ENCODE measurements at regions not wholly inside any gene's neighbourhood (a gene's known extent, or its start where the extent isn't known, plus 50 kb on each side); places are given as distances from the start of the nearest gene placed in this dataset.

DNA sequence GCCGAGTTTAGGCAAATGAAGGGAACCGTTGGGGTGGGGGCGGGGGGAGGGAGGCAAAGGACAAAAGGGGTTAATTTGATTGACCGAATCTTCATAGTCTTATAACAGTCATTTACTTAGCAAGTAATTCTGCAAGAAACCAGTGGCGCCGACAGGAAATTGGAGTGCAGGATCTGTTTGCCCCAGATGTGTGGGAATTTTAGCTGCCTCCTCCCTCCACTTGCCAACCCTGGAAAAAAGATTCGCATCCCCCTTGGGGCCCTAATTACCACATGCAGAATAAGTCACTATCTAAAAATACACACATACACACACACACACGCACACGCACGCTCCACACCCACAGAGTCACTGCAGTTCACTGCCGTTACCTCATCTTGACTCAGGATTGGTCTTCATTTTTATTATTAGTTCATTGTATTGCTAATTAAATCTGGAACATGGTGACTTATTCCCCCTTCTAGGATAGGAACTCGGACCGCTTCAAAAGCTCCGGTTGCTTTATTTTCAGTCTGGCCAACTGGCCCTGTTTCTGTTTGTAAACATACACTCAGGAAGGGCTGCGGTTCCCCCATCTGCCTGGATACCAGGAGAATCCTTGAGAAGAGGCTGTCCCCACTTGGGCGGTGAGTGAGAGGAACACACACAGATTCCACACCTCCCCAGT lies 241.6 kb upstream of the SALL1 start:
- DNase-seq (ENCODE audit: low read depth in 2 of 2): no peak

DNA sequence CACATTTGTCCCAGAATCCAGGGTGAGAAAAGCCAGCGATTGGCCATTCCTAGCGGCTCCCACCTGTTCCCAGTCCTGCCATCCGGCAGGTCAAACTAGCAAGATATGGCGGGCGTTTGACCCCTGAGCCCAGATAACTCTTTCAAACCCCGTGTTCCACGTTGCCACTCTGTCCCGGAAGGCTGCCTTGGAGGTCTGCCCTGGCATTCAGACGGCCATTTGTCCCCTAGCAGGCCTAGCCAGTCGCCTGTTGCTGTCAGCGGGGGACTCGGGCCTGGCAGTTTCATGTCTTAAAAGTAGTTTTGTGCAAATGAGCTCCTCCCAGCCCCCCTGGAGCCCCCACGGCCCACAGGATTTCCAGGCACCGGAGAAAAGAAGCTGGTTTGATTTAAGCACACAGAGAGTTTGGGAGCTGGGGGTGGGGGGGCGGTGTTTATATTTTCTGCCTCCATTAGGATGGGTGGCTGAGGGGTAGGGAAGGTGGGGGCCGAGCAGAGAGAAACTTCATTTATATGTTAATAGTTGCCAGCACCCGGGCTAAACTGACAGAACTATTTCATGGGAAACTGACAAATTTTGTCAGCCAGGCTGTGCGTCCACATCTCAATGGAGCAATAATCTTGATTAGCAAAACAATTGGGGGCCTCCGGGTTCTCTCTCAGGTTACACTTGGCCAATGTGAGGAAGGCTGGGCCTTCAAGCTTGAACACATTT lies 240.9 kb upstream of the SALL1 start:
- no peak for DNase-seq (ENCODE audit: low read depth in 2 of 2)

- no peak for DNase-seq (ENCODE audit: low read depth in 2 of 2)
Observed at GRCh38 chr16:51390877-51391276, 239.8 kb upstream of the SALL1 start.

DNA sequence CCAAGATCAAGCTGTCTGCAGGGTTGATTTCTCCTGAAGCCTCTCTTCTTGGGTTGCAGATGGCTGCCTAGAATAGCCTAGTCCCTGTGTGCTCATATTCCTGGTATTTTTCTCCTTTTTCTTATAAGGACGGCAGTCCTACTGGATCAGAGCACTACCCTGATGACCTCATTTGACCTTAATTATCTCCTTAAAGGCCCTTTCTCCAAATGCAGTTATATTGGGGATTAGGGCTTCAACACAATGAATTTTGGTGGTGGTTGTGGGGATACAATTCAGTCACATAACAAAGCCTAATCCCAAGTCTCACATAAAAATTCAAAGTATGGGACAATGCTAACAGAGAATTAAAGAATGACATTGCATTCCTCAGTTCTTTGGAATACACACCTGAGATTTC lies 238.8 kb upstream of the SALL1 start:
- DNase-seq (ENCODE audit: low read depth in 2 of 2): no peak

- no peak for DNase-seq (ENCODE audit: low read depth in 2 of 2)
Observed at GRCh38 chr16:51388516-51388951, 237.5 kb upstream of the SALL1 start.

GRCh38 chr16:51383909-51384308 lies 232.8 kb upstream of the SALL1 start:
- no peak for DNase-seq (ENCODE audit: low read depth in 2 of 2)

- no peak for DNase-seq (ENCODE audit: low read depth in 2 of 2)
Observed at GRCh38 chr16:51382940-51383339, 231.9 kb upstream of the SALL1 start.

- no peak for DNase-seq (ENCODE audit: low read depth in 2 of 2)
Observed at GRCh38 chr16:51382211-51382610, 231.1 kb upstream of the SALL1 start.

DNA sequence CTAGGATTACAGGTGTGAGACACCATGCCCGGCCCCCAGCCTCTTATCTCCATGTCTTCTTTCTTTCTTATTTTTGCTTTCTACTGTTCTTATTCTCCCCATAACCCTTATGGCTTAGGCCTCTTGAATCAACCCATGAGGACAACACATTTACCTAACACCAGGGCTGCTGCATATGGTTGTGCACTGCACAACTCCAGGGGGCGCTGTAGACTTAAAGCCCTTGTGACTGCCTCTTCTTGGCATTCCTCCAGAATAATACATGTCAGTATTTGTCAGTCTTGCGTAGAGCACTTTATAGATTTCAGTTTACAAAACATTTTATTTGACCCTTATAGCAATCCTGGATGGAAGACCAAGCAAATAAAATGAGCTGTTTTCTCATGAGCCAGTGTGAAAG lies 225.0 kb upstream of the SALL1 start:
- no peak for DNase-seq (ENCODE audit: low read depth in 2 of 2)

DNA sequence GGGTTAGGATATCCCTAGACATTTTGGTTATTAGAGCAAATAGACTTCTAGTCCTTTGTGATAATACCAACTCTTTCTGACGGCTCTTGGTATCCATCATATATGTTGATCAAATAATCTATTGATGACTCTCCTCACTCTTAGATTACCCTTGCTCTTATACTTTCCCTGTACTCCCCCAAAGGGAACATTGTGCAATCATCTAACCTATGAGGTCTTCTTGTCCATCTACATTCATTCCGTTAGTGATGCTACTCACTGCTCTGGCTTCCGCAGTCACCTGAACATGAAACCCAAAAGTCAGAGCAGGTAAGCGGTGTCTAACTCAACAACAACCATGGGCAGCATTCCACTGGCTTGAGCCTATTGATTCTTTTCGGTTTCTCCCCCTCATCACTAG lies 223.7 kb upstream of the SALL1 start:
- DNase-seq (ENCODE audit: low read depth in 2 of 2): no peak

DNA sequence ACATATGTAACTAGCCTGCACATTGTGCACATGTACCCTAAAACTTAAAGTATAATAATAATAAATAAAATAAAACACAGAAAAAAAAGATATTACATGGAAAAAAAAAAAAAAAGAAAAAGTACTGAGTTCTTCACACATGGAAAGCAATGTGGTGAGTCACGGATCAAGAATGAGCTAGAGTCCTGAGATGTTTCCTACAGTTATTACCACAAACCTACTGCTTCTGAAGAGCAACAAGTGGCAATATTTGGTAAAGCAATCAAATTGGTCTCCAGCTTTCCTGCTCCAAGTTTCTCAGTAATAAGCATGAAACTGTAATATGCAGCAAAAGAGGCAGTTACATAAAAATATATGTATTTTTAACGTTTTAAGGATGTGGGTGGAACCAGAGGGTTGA lies 223.3 kb upstream of the SALL1 start:
- no peak for DNase-seq (ENCODE audit: low read depth in 2 of 2)

DNA sequence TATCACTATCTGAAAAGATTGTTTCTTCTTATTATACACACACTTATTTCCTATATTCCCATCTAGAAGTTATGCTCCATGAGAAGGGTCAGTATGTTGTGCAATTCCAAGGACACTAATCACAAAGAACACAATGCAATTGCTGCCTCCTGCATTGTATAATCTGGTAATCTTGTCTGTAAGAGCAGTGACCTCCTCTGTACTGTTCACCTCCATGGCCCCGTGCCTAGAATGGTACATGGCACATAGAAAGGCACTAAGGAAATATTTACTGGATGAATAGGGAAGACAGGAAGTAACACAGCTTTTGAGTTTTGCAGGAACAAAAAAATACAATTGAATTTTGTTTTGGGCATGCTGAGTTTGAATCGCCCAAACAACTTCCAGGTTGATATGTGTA lies 214.6 kb upstream of the SALL1 start:
- no peak for DNase-seq (ENCODE audit: low read depth in 2 of 2)

DNA sequence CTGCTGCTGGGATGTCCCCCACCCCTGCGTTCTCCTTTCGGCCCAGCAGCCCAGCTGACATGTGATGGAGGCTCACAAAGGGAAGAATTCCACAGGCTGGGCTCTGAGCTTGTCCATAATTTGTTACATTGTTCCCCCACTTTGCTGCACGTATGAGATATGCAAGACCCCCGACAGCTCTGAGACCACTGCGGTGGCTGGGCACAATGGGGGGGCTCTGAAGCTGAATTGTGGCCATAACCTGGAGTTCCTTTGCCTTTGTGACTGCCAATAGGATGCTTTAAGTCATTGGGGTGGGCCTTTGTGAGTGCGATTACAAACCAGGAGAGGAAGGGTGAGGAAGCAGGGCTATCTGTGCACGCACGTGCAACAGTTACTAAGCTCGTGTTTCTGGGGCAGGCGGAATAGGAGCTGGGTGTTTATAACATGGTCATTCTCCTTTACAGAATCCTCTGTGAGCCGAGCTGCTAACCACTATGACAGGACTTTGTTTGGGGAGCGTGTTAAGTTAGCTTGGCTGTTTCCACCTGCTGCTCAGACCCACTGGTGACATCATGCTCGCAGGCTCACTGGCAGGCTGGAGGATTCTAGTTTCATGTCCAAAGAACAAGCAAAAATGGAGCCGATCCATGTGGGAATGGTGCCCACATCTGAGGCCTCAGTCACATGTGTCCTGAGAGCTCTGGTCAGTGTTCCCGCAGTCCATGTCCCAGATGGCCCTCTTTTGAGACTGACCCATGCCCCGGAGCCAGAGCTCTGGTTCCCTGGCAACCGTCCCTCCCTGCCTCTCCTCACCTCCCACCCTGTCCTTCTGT lies 208.3 kb upstream of the SALL1 start:
- no peak for DNase-seq (ENCODE audit: low read depth in 2 of 2)

- DNase-seq (ENCODE audit: low read depth in 2 of 2): no peak
Observed at GRCh38 chr16:51357839-51358238, 206.8 kb upstream of the SALL1 start.

GRCh38 chr16:51355875-51356274 lies 204.8 kb upstream of the SALL1 start:
- no peak for DNase-seq (ENCODE audit: low read depth in 2 of 2)

DNA sequence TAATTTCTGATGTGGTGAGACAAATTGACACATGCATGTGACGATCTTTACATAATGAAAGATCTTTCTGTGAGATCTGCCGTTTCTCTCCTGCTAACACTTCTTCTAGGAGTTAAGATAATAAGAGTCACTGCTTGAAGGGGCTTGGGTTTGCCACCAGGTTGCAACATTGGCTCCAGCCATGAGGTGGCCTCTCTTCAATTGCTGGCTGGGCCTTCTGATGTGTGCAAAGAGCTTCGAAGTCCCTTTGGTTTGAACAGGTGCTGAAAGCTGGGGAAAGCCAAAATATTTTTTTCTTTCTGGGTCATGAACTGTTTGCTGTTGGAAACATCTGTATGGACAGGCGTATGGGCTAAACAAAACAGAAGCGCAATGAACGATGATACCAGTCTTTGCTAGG lies 204.1 kb upstream of the SALL1 start:
- DNase-seq (ENCODE audit: low read depth in 2 of 2): no peak

DNA sequence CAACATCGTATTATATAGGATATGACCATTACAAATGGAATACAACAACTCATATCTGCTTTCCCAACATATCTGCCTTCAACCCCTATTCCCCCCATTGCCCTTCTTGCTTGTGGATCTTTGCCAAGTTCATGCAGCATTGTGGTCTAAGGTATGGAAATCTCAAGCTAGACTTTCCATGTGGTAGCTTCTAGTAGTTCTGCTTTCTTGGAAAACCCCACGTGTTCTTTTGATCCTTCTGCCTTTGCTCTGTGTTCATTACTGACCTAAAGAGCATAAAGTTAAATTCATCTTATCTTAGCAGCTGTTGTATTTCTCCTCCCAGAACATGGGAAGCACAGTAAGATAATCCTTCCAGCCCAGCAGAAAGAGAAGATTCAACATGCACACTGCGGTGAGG lies 202.0 kb upstream of the SALL1 start:
- no peak for DNase-seq (ENCODE audit: low read depth in 2 of 2)

DNA sequence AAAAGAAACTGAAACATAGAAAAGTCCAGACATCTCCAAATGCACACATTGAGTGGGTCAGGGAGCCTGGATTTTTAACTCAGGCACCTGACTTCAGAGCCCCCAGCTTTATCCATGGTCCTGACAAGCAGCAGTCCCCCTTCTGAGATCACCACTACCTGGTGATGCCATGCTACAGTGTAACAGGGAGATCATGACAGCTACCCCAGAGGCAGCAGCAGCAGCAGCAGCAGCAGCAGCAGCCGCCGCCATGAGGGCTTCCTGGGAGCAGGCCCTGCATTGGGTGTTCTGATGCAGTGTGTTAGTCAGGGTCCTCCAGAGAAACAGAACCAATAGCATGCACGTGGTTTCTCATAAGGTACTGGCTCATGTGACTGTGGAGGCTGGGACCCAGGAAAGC lies 198.6 kb upstream of the SALL1 start:
- no peak for DNase-seq (ENCODE audit: low read depth in 2 of 2)

GRCh38 chr16:51343411-51343810 lies 192.3 kb upstream of the SALL1 start:
- DNase-seq (ENCODE audit: low read depth in 2 of 2): no peak

DNA sequence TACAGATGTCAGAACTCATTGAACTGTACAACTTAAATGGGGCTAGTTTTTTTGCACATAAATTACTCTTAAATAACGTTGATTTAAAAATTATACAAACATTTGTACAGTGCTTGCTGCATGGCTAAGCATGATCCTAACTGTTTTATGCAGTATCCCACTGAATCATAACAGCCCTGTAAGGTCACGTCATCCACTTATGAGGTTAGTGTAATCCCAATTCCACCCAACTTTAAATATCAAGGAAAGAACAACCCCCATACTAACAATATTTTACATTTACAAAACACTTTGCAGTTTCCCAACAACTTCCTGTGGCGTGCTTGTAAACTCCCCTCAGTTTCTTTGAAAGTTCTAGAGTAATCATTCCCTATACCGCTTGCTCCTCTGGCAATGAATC lies 190.1 kb upstream of the SALL1 start:
- no peak for DNase-seq (ENCODE audit: low read depth in 2 of 2)

DNA sequence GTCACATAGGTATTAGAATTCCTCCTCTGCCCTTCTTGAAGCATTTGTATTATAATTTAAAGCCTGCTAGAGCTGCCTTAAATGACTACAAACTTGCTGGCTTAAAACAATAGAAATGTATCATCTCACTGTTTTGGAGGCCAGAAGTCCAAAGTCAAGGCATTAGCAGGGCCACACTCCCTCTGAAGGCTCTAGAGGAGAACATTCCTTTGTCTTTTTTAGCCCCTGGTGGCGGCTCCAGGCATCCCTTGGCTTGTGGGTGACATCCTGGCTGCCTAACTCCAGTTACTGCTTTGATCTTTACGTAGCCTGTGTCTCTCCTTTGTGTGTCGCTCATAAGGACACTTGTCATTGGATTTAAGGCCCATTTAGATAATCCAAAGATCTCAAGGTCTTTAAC lies 186.6 kb upstream of the SALL1 start:
- DNase-seq (ENCODE audit: low read depth in 2 of 2): no peak

- no peak for DNase-seq (ENCODE audit: low read depth in 2 of 2)
Observed at GRCh38 chr16:51328733-51329132, 177.7 kb upstream of the SALL1 start.

- no peak for DNase-seq (ENCODE audit: low read depth in 2 of 2)
Observed at GRCh38 chr16:51327001-51327400, 175.9 kb upstream of the SALL1 start.
